SK-N-SH treated with all-trans-retinoic acid at 6 μM for 48 hours (cell line): ENCODE measurements at regions not wholly inside any gene's neighbourhood (a gene's known extent, or its start where the extent isn't known, plus 50 kb on each side); places are given as distances from the start of the nearest gene placed in this dataset.

Experiments
- ATAC-seq: fragments of 200-7000 bp; cut with Tn5 transposase; 3 replicates; pipeline ENCODE4 v1.9.1; 2020; ENCODE audit warnings: mild to moderate bottlenecking, moderate library complexity
- ARNTL ChIP-seq: fragments of 450-650 bp; formaldehyde crosslinking; IDR thresholded peaks from 2 replicates; pipeline ENCODE4 v1.5.0; 2020; ENCODE audit warnings: low read depth, mild to moderate bottlenecking, moderate library complexity, borderline replicate concordance
- BACH2 ChIP-seq: fragments of 250-450 bp; sonication (Bioruptor Pico); IDR thresholded peaks from 2 replicates; pipeline ENCODE4 v1.9.0; 2021; ENCODE audit warnings: mild to moderate bottlenecking, borderline replicate concordance
- CSDC2 ChIP-seq: fragments of 250-450 bp; sonication (Bioruptor Pico); IDR thresholded peaks from 2 replicates; pipeline ENCODE4 v1.5.0; 2020; ENCODE audit warnings: mild to moderate bottlenecking, moderate library complexity
- ESRRG ChIP-seq: fragments of 250-450 bp; sonication (Bioruptor Pico); IDR thresholded peaks from 2 replicates; pipeline ENCODE4 v1.6.1; 2021; ENCODE audit warnings: mild to moderate bottlenecking
- GLIS3 ChIP-seq: fragments of 250-450 bp; sonication (Bioruptor Pico); IDR thresholded peaks from 2 replicates; pipeline ENCODE4 v1.5.0; 2020; ENCODE audit warnings: mild to moderate bottlenecking, moderate library complexity
- ISL1 ChIP-seq: fragments of 250-450 bp; sonication (Bioruptor Pico); IDR thresholded peaks from 2 replicates; pipeline ENCODE4 v2.1.2; 2022; ENCODE audit warnings: mild to moderate bottlenecking, moderate library complexity
- PPARA ChIP-seq: fragments of 250-450 bp; sonication (Bioruptor Pico); IDR thresholded peaks from 2 replicates; pipeline ENCODE4 v1.5.0; 2020; ENCODE audit warnings: mild to moderate bottlenecking, borderline replicate concordance
- RARB ChIP-seq: fragments of 250-450 bp; sonication (Bioruptor Pico); IDR thresholded peaks from 2 replicates; pipeline ENCODE4 v1.8.0; 2021; ENCODE audit warnings: mild to moderate bottlenecking, moderate library complexity
- TCF4 ChIP-seq: fragments of 250-450 bp; sonication (Bioruptor Pico); IDR thresholded peaks from 2 replicates; pipeline ENCODE4 v1.8.0; 2021; ENCODE audit warnings: mild to moderate bottlenecking, moderate library complexity, borderline replicate concordance
- TOX ChIP-seq: fragments of 250-450 bp; sonication (Bioruptor Pico); IDR thresholded peaks from 2 replicates; pipeline ENCODE4 v1.8.0; 2021; ENCODE audit warnings: mild to moderate bottlenecking, moderate library complexity, borderline replicate concordance
- ZC3H10 ChIP-seq: fragments of 250-450 bp; sonication (Bioruptor Pico); IDR thresholded peaks from 2 replicates; pipeline ENCODE4 v1.5.1; 2021; ENCODE audit warnings: mild to moderate bottlenecking, moderate library complexity
- ZFP3 ChIP-seq: fragments of 250-450 bp; sonication (Bioruptor Pico); IDR thresholded peaks from 2 replicates; pipeline ENCODE4 v1.5.0; 2020; ENCODE audit warnings: mild to moderate bottlenecking, moderate library complexity
- ZFP30 ChIP-seq: fragments of 450-650 bp; formaldehyde crosslinking; IDR thresholded peaks from 2 replicates; pipeline ENCODE4 v1.5.0; 2022; ENCODE audit warnings: mild to moderate bottlenecking, moderate library complexity
- ZNF565 ChIP-seq: fragments of 450-650 bp; formaldehyde crosslinking; conservative IDR thresholded peaks from 2 replicates; pipeline ENCODE4 v1.5.0; 2020; ENCODE audit warnings: low read depth, mild to moderate bottlenecking, moderate library complexity
- ZNF70 ChIP-seq: fragments of 450-650 bp; formaldehyde crosslinking; IDR thresholded peaks from 2 replicates; pipeline ENCODE4 v1.5.0; 2020; ENCODE audit warnings: mild to moderate bottlenecking, moderate library complexity
- ZNF8 ChIP-seq: fragments of 450-650 bp; formaldehyde crosslinking; IDR thresholded peaks from 2 replicates; pipeline ENCODE4 v1.5.0; 2020; ENCODE audit warnings: mild to moderate bottlenecking, moderate library complexity
- TF ChIP-seq, protein P1 (sequence below): fragments of 250-450 bp; sonication (Bioruptor Pico); IDR thresholded peaks from 2 replicates; pipeline ENCODE4 v1.5.1; 2020; ENCODE audit warnings: low read depth, mild to moderate bottlenecking, moderate library complexity
- TF ChIP-seq, protein P2 (sequence below): fragments of 250-450 bp; sonication (Bioruptor Pico); IDR thresholded peaks from 2 replicates; pipeline ENCODE4 v1.5.1; 2021; ENCODE audit warnings: mild to moderate bottlenecking, moderate library complexity
- TF ChIP-seq, protein P3 (sequence below): fragments of 250-450 bp; sonication (Bioruptor Pico); IDR thresholded peaks from 2 replicates; pipeline ENCODE4 v1.8.0; 2021; ENCODE audit warnings: low read depth, mild to moderate bottlenecking, moderate library complexity, borderline replicate concordance
- TF ChIP-seq, protein P4 (sequence below): fragments of 250-450 bp; sonication (Bioruptor Pico); IDR thresholded peaks from 2 replicates; pipeline ENCODE4 v1.5.0; 2020; ENCODE audit warnings: mild to moderate bottlenecking, moderate library complexity

DNA sequence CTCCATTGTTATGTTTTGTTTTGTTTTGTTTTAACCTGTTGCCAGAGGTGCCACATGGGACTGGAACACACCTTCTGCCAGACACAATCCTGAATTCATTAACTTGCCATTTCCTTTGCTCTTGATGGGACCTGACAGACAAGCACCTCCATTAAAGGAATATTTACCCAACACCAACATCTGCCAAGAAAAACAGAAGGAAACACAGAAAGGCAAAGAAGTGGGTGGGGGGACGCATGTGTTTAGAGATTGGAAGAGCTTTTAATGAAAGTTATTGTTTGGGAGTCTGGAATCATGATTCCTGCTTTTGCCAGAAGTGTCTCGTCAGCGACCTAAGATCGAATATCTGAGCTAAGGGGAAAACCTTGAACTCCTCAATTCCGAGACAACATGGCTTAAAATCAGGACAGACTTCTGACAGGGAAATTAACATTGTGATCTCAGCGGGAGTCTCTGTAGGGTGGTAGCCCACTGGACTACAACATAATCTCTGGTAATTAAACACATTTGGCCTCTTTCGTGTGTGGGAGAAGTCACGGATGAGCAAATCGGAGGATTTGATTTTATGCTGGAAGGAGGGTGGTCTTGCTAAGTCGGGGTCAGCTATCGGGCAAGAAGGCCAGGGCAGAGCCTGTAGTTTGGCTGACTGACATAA, 210.4 kb upstream of the FAR2 start:
- TF ChIP-seq, protein P1, sequence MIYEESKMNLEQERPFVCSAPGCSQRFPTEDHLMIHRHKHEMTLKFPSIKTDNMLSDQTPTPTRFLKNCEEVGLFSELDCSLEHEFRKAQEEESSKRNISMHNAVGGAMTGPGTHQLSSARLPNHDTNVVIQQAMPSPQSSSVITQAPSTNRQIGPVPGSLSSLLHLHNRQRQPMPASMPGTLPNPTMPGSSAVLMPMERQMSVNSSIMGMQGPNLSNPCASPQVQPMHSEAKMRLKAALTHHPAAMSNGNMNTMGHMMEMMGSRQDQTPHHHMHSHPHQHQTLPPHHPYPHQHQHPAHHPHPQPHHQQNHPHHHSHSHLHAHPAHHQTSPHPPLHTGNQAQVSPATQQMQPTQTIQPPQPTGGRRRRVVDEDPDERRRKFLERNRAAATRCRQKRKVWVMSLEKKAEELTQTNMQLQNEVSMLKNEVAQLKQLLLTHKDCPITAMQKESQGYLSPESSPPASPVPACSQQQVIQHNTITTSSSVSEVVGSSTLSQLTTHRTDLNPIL (CRISPR knock-in tag): no peak
- TF ChIP-seq, protein P2, sequence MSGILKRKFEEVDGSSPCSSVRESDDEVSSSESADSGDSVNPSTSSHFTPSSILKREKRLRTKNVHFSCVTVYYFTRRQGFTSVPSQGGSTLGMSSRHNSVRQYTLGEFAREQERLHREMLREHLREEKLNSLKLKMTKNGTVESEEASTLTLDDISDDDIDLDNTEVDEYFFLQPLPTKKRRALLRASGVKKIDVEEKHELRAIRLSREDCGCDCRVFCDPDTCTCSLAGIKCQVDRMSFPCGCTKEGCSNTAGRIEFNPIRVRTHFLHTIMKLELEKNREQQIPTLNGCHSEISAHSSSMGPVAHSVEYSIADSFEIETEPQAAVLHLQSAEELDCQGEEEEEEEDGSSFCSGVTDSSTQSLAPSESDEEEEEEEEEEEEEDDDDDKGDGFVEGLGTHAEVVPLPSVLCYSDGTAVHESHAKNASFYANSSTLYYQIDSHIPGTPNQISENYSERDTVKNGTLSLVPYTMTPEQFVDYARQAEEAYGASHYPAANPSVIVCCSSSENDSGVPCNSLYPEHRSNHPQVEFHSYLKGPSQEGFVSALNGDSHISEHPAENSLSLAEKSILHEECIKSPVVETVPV (CRISPR knock-in tag): no peak
- TF ChIP-seq TOX (no peak), CSDC2 (CRISPR knock-in tag) (no peak), ZNF70 (CRISPR knock-in tag) (no peak), ZC3H10 (CRISPR knock-in tag) (no peak), ZNF8 (no peak), PPARA (CRISPR knock-in tag) (no peak), ZNF565 (CRISPR knock-in tag) (no peak)
- TF ChIP-seq, protein P3, sequence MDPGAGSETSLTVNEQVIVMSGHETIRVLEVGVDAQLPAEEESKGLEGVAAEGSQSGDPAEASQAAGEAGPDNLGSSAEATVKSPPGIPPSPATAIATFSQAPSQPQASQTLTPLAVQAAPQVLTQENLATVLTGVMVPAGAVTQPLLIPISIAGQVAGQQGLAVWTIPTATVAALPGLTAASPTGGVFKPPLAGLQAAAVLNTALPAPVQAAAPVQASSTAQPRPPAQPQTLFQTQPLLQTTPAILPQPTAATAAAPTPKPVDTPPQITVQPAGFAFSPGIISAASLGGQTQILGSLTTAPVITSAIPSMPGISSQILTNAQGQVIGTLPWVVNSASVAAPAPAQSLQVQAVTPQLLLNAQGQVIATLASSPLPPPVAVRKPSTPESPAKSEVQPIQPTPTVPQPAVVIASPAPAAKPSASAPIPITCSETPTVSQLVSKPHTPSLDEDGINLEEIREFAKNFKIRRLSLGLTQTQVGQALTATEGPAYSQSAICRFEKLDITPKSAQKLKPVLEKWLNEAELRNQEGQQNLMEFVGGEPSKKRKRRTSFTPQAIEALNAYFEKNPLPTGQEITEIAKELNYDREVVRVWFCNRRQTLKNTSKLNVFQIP (CRISPR knock-in tag): no peak
- no peak for ATAC-seq

DNA sequence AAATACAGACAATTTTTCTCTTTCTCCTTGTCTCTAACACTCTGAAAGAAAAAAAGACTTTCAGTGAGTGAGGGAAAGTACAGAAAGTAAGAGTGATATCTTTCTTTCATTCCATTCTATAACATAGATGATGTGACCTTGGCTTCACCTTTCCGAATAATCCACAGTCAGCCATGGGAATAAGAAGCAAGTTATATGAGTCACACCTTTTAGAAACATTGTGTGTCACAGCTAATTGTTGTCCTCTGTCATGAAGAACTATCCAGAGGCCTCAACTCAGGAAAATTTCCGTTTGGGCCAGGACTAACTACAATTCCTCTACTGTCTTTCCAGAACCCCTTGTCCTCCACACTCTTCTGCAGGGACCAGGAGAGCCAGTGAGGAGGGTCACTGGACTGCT, 209.7 kb upstream of the FAR2 start:
- ATAC-seq: peak; percentile 51
- no peak for TF ChIP-seq TOX
- TF ChIP-seq ZNF70 (CRISPR knock-in tag): no peak
- TF ChIP-seq BACH2 (CRISPR knock-in tag): no peak
- no peak for TF ChIP-seq TCF4 (CRISPR knock-in tag)
- TF ChIP-seq, all 23 proteins: peak for 0

DNA sequence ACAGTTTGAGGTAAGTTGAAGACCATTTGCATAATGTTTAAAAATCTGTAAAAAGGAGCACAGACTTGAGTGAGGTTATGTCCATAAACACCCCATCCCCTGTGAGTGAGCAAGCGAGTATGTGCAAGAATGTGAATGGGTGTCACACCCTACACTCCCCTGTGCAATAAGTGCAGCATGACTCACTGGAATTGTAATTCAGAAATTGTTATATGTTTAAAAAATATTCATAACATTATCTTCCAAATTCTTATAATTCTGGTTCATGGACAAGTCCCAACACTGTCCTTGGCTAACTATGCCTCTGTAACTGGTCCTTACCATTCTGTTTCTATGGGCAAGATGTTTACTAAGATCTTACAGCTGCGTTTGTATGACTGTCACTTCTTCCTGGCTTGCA, 207.8 kb upstream of the FAR2 start:
- ATAC-seq: no peak
- TF ChIP-seq GLIS3 (no peak), ZC3H10 (CRISPR knock-in tag) (no peak), PPARA (CRISPR knock-in tag) (no peak), CSDC2 (CRISPR knock-in tag) (no peak), ZNF565 (CRISPR knock-in tag) (no peak), ISL1 (CRISPR knock-in tag) (no peak)

DNA sequence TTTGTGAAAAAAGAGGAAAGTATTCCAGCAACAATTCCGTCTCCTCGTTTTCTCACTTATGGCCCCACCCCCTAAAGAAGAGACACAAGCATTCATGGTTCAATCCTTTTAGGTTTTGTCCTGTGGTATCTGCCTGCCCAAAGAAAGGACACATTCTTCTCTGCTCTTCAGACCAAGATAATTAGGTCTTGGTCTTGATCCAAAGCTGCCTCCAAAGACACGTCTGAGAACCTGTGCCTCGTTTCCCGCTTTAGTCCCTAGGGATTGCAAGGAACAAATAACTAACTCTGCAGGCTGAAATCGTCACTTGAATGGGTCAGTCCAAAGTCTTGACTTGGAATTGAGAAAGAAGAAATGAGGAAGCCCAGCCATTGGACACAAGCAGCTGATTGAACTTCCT, 202.7 kb upstream of the FAR2 start:
- no peak for ATAC-seq
- no peak for TF ChIP-seq ZNF8
- no peak for TF ChIP-seq ZFP3
- no peak for TF ChIP-seq GLIS3
- TF ChIP-seq, protein P1 (CRISPR knock-in tag): no peak
- TF ChIP-seq ZFP30 (CRISPR knock-in tag): no peak
- no peak for TF ChIP-seq ARNTL
- TF ChIP-seq RARB (CRISPR knock-in tag): no peak
- TF ChIP-seq CSDC2 (CRISPR knock-in tag): no peak

DNA sequence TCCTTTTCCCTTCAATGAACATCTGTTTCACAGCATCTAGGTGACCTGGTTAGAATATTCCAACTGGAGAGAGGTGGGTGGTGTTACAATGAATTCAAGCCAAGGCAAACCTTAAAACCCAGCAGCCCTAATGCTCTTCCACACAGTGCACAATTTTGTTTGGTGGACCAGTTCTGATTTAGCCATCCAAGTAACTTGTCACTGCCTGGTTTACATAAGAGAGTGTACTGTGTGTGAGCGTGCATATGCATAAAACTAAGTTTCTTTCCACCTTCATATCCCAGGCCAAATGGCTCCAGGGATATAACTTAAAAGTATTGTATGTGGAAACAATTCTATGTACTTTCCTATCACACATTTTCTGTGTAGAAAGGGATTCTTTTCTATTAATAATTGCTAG, 200.4 kb upstream of the FAR2 start:
- ATAC-seq: no peak
- TF ChIP-seq GLIS3 (no peak), ESRRG (no peak), BACH2 (CRISPR knock-in tag) (no peak), ZNF565 (CRISPR knock-in tag) (no peak), RARB (CRISPR knock-in tag) (no peak), ARNTL (no peak), TCF4 (CRISPR knock-in tag) (no peak), PPARA (CRISPR knock-in tag) (no peak), TOX (no peak), ZNF8 (no peak), ZFP30 (CRISPR knock-in tag) (no peak), ISL1 (CRISPR knock-in tag) (no peak)
- TF ChIP-seq, protein P3 (CRISPR knock-in tag): no peak
- TF ChIP-seq, protein P4, sequence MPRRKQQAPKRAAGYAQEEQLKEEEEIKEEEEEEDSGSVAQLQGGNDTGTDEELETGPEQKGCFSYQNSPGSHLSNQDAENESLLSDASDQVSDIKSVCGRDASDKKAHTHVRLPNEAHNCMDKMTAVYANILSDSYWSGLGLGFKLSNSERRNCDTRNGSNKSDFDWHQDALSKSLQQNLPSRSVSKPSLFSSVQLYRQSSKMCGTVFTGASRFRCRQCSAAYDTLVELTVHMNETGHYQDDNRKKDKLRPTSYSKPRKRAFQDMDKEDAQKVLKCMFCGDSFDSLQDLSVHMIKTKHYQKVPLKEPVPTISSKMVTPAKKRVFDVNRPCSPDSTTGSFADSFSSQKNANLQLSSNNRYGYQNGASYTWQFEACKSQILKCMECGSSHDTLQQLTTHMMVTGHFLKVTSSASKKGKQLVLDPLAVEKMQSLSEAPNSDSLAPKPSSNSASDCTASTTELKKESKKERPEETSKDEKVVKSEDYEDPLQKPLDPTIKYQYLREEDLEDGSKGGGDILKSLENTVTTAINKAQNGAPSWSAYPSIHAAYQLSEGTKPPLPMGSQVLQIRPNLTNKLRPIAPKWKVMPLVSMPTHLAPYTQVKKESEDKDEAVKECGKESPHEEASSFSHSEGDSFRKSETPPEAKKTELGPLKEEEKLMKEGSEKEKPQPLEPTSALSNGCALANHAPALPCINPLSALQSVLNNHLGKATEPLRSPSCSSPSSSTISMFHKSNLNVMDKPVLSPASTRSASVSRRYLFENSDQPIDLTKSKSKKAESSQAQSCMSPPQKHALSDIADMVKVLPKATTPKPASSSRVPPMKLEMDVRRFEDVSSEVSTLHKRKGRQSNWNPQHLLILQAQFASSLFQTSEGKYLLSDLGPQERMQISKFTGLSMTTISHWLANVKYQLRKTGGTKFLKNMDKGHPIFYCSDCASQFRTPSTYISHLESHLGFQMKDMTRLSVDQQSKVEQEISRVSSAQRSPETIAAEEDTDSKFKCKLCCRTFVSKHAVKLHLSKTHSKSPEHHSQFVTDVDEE: no peak
- TF ChIP-seq, protein P2 (CRISPR knock-in tag): no peak
